B cell (primary cell): ENCODE measurements at regions not wholly inside any gene's neighbourhood (a gene's known extent, or its start where the extent isn't known, plus 50 kb on each side); places are given as distances from the start of the nearest gene placed in this dataset.

Experiments used
- CTCF ChIP-seq: fragments of 200-600 bp; IDR thresholded peaks from one replicate; pipeline ENCODE4 v1.8.0; 2022; ENCODE audit warnings: antibody characterized with exemption, mild to moderate bottlenecking
- EZH2 ChIP-seq: IDR thresholded peaks from 2 replicates; pipeline ENCODE4 v1.6.1; 2012; ENCODE audit warnings: borderline replicate concordance, low read depth, mild to moderate bottlenecking, moderate library complexity, low read length; ENCODE audit not compliant: insufficient read depth, poor library complexity, severe bottlenecking

GRCh38 chrX:150198776-150199175 is 164.3 kb upstream of the MAMLD1 start:
- TF ChIP-seq CTCF (no peak), EZH2 (no peak)
